Fibroblast of skin of scalp (primary cell): ENCODE measurements at regions not wholly inside any gene's neighbourhood (a gene's known extent, or its start where the extent isn't known, plus 50 kb on each side); places are given as distances from the start of the nearest gene placed in this dataset.
"Not testable (repeated sequence)": the region's sequence is repeated elsewhere in the genome, so short reads cannot be mapped to it uniquely, and the experiment has no call there.

Source experiments
- DNase-seq: peaks from one replicate; pipeline ENCODE4 v3.0.0-alpha.2; 2013

DNA sequence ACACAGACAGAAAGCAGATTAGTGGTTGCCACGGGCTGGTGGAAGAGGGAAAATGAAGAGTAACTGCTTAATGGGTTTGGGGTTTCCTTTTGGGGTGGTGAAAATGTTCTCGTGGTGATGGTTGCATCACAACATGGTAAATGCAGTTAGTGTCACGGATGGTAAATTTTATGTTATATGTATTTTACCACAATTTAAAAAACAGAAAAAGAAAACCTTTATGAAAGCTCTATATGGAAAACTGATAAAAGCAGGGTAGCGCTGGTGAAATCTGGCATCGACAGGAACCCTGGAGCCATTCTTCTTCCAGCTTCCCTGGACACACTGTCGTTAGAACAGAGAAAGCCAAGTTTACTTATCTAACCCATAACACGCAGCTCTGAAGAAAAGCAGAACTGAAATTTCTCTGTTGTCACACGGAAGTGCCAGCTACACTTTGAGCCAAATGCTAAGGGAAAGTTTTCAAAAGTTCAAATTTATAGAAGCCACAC, 287.7 kb upstream of the NR2F2 start:
- no peak for DNase-seq

DNA sequence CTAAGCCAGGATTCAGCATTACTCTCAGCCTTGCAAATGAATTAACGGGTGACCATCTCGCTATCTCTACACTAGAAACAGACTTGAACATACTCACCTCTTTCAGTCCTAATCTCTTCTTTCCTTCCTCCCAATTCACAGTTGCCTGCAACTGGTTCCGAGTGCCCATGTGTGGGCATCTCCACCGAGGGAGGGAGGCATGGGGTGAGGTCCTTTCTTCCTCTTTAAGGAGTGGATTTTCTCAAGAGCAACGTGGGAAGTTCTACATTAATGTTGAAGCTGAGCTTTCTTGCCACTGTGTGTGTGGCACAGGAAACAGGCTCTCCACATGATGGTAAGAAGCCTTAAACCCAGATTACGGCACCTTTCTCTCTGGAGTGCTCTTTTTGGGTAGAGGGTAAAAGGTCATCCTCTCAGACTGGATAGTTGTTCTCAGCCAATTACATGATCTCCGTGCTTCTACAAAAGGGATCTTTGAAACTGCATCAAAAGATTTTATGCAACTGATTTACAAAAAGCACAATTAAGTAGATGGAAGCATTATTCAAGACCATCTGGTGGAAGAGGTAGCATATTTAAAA, 286.8 kb upstream of the NR2F2 start:
- DNase-seq: no peak

DNA sequence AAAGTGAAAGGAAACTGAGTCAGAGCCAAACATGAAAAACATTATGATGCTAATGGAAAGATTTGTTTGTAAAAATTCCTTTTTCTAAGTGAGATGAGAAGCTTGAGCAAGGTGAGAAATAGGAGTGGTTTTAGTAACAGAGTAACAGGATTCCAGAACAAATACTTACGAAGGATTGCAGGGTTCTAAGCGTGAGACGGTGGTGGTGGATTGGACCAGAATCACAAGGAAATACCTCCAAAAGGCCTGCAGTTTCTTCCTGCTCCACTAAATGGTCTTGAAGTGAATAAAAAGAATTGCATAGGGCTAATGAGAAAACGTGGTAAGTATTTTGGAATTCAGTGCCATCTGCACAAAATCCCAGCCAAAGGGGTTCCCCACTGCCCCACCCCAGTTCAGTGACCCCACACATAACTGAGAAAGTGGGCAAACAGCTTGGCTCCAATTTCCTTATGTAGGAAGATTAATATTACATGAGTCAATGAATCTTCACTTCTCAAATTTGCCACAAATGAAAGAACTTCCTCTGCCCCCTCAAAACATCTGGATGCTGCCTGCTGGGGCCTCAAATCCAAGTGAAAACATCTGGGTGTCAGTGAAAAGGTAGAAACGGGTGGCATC, 283.8 kb upstream of the NR2F2 start:
- DNase-seq: peak; percentile 56

DNA sequence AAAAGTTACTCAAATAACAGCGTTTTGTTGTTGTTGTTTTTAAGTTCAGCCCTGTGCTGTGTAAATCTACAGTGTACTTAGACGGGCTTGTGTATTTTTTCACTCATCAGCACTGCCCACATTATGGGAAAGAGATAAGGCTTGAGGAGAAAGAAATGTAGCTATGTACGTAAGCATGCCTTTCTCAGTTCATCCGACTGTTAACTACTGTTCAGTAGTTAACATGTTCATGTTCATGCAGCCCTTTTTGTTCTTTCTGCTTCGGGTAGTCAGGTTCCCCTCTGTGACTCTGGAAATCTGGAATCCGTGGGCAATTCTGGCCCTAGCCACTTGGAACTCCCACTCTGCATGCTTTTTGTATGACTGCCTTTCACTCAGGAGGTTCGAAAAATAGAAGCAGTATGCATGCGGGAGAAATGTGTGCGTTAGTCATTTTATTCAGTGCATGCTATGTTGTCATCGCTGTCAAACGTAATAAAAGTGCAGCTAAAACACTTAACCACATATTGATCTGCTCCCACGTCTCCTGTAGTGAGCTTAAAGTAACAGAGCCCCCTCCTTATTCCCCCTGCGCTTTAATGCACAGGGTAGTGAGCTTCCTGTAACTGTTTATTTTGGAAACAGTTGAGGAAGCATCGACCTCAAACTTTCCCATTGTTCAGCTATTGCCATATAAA, 283.1 kb upstream of the NR2F2 start:
- DNase-seq: peak; percentile 97

DNA sequence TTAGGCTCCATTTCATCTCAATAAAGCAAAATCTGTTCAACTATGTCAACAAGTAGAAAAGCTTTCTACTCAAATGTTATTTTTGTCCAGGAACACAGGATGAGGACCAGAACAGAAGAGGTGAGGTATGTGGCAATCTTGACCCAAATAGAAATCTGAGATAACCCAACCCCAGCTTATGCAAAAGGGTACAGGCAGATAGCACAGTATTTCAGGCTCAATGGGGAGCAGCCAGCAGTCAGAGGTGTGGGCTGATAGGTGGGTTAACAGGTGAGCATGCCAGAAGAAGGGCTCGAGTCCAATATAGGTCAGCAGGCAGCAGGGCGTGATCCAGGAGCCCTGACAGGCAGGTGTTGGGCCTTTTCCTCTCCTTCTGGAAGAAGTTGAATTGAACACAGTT, 281.2 kb upstream of the NR2F2 start:
- no peak for DNase-seq

DNA sequence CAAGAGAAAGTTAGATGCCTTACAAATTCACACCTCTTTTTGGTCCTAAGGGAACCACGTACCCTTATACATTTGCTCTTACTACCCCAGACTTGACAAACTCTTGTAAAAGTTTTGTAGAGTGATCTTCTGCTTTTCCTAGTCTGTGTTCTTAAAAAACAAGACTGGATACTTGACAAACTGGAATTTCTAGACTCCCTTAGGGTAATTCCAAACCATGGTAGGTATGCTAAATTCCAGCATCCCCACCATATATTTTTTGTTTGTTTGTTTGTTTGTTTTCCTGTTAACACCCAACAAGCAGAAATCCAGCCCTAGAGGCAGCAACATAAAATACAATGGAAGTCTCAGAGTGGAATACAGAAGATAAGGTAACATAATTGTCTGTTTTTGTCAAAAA, 280.7 kb upstream of the NR2F2 start:
- DNase-seq: no peak

DNA sequence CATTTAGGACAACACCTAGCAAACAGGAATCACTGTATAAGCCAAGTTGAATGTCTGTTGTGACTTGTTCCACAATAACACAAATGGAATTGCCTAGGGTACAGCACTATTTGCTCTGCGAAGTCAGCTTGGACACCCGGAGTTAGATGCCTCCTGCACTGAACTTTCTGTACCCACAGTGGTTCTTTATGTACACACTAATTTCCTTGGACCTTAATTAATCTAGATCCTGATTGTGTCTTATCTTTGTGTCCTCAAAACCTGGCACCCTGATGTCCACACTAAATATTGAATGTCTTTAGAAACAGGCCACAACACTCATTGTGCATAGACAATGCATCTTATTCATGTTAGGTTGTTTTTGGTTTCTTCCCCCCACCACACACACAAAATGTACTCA, 278.9 kb upstream of the NR2F2 start:
- no peak for DNase-seq

DNA sequence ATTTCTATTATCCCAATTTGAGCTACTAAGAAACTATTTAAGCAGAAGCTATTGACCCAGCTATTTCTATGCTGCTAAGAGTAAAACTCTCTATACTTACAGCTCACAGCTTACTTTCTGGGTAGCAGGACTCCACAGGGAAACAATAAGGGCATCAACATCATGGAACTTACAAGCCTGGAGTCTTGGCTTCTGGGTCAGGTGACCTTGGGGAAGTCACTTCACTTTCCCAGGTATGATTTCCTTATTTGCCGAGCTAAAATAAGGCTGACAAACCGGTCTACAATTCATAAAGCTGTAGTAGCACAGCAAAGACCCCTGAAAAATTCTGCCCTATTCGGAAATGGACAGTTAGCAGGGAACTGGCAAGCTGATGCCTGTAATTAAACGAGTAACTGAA, 278.3 kb upstream of the NR2F2 start:
- no peak for DNase-seq

DNA sequence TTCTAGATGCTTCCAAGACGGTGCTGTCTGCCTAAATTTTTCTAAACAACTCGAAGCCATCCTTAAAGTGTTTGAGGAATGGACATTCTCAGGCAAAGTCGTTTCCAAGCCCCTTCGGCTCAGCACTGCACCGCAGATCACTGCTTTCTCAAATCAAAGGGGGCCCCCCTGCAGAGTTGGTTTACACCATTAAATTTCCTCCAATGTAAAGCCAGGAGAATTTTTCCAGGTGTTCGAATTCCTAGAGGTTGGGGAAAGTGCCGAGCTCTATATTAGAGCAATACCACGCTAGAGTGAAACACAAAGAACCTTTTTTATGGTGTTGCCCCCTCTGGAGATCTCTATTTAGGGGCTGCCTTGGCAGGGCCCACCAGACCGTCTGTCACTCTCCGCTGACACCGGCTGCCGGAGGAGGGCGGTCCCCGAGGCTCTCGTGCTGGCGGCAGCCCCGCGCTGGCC, 277.9 kb upstream of the NR2F2 start:
- no peak for DNase-seq

DNA sequence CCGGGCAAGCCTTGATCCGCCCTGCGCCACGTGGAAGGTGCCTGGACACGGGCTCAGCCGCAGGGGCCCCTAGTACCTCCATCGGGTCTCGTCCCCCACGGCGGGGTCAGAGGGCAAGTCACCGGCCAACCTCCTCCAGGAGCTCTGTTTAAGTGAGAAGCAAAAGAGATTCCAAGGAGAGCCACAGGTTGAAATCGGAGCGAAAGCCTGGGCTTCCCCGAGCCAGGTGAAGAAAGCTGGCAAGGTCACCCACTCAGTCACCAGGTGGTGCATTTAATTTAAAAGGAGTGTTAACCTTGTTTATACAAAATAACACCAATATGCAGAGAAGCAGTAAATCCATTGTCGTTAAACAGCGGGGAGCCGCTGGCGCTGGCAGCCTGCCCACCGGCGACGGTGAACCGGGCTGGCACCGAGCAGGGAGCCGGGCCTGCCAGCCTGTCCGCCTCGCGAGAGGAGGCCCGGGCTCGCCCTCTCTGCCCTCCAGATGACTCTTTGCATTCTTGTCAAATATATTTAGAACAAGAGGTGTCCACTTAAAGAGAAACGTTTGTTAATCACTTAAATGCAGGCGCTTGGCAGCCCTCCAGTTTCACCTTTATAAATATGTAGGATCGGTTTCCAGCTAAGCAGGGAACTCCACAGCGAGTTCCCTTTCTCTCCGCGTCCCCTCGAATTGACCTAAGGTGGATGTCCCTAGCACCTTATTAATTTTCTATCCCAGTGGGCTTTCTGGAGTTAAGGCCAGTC, 277.3 kb upstream of the NR2F2 start:
- DNase-seq: no peak

DNA sequence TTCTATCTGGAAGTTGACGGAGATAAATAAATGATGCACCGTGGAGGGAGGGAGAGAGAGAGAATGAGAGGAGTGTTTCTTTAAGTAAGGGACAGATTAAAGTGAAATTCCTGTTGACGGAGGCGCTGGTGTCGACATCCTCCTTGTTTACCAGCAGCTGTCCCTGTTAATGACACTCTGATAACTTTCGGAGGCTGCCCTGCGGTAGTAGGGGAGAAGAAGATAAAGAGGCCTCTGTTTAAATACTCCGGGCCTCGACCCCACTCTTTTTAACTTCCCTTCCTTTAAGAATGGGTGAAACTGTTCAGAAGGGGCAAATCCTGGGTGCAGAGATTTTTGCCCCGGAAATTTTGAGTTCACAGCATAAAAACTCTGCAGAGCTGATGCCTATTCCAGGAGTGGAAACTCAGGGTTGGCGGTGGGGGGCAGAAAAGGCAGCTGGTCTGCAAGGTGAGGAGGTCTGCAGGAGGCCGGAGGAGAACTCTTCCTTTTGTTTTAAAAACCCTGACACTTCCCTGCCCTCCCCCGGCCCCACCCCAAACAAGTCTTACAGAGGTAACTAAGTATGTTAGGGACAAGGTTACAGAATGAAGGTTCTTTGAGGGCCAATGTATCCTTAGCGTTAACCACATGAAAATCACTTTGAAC, 276.6 kb upstream of the NR2F2 start:
- DNase-seq: no peak

DNA sequence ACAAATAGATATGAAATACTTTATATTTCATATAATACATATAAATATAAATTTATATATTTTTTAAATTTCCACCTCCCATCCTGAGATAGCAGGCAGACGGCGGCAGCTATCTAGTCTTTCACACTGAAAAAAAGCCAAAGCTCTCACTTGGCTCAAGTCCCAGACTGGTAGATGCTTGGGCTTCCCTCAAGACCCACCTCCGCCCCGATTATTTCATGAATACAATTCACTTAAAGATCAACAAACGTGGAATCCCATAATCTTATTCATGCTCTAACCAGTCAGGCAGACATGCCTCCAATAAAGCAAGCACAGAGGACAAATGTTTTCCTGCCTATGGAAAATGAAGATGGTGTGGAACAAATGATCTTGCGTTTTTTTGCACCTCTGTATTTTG, 275.9 kb upstream of the NR2F2 start:
- no peak for DNase-seq

DNA sequence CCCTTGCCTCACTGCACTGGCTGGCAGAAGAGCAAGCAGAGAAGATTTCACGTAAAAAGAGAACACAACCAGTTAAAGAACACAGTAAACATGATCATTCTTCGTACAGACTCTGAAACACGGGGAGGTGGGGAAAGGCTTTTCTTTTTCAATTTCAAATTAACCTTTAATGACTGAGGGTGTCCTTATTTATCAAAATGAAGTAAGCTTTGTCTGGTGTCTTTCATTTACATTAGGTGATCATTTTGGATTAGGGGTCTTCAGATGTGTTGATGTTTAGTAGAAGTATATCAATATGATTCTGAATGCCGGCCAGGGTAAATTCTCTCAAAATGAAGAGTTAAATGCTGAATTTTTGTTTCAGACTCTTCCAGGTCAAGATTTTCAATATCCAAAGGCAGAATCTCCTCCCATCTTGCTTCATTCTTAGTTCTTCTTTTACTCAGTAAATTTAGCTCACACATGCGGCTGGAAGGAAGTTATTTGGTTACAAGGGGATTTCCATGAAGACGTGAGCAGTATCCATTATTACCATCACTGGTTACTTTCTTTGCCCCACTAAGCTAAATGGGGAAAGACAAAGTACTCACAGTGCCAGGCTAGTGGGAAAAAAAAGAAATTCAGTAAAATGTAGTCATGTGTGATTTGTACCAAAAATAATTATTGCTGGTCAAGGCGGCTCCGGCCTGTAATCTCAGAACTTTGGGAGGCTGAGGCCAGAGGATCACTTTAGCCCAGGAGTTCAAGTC, 272.2 kb upstream of the NR2F2 start:
- no peak for DNase-seq

DNA sequence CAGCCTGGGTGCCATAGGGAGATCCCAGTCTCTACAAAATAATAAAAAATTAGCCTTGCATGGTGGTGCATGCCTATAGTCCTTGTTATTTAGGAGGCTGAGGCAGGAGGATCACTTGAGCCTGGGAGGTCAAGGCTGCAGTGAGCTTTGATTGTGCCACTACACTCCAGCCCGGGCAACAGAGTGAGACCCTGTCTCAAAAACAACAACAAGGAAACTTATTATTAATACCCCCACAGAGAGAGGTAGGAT, 271.7 kb upstream of the NR2F2 start:
- DNase-seq: not testable (repeated sequence)

DNA sequence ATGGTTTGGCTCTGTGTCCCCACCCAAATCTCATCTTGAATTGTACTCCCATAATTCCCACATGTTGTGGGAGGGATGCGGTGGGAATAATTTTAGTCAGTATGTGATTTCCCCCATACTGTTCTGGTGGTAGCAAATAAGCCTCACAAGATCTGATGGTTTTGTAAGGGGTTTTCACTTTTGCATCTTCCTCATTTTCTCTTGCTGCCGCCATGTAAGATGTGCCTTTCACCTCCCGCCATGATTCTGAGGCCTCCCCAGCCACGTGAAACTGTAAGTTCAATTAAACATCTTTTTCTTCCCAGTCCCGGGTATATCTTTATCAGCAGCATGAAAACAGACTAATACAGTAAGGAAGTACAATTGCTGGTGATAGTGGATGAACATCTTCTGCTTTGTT, 269.9 kb upstream of the NR2F2 start:
- DNase-seq: not testable (repeated sequence)

DNA sequence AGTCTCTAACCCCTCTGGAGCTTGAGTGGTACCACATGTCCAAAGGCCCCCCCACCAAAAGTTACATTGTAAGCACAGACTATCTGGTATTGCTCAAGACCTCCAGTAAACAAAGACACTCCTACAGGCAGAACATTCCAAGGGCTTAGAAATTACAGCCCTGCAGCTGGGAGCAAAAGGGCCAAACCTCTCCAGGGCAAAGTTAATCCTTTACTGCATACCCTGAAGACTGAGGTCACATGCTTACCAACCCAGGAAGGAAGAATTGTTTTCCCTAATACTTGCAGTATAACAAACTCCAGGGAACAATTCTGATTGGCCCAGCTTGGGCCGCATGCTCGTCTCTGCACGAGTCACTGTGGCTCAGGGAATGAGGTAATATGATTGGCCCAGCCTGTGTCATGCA, 266.1 kb upstream of the NR2F2 start:
- DNase-seq: no peak

DNA sequence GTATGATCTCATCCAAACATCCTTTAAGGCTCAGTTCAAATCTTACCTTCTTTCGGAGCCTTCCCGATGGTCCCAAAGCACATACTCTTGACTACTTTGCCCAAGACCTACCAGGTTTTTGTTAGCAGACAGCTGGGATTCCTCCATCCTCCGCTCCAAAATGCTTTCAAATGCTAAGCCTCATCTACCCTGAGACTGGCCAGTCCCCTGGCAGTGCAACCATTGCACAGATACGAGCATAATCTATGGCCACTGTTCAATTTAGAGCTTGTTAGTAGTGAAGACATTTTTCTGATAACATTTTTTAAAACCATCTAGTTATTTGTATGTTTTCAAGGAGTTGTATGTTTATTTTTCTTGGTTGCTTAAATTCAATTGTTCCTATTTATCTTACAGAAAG, 264.4 kb upstream of the NR2F2 start:
- no peak for DNase-seq

DNA sequence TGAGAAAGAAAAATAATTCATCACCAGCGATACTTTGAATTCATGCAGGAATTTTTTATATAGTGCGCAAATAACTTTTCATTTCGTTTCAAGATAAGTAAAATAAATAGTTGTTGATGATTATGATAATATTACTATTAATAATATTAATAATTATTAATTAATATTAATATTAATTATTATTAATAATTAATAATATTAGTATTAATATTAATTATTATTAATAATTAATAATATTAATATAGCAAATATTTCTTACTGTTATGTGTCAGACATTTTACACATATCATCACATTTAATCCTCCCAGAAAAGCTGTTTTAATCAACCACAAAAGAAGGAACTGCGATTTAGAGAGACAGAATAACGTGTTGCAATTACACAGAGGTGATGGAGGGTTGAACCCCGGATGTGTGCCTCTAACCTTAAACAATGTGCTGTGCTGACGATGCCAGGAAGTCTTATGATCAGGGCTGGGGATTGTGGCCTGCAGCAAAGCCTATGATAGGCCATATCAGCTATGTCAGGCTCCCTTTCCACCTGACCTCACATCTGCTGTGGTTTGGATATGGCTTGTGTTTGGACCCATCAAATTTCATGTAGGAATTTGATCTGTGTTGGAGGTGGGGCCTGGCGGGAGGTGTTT, 263.5 kb upstream of the NR2F2 start:
- no peak for DNase-seq

DNA sequence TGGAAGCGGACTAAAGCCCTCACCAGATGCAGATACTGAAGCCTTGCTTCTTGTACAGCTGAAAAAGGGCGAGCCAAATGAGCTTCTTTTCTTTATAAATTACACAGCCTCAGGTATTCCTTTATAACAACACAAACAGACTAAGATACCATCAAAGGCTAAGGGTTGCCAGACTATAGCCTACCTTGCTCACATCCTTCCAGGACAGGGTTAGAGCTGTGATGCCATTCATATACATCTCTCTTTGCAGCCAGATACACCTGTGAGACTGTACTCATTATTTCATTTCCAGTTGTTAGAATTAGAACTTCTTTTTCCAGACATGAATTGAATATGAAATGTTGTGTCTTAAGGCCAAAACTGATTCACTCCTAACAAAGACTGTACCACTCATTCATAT, 262.8 kb upstream of the NR2F2 start:
- no peak for DNase-seq

DNA sequence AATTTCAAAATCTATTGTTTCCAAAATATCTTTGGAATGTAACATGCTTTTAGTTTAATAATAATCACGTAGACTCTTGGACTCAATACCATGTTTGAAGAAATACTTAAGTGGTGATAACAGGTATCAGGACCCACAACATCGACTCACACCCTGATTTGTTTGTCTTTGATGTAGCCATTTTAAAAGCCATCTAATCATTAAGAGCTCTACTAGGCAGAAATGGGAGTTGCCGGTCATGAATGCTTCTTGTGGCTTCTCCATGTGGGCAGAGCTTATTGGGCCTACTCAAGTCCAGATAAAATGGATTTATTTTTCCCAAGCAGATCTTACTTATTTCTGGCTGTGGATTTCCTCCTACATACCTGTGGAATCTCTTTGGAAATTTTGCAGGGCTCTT, 261.6 kb upstream of the NR2F2 start:
- no peak for DNase-seq

DNA sequence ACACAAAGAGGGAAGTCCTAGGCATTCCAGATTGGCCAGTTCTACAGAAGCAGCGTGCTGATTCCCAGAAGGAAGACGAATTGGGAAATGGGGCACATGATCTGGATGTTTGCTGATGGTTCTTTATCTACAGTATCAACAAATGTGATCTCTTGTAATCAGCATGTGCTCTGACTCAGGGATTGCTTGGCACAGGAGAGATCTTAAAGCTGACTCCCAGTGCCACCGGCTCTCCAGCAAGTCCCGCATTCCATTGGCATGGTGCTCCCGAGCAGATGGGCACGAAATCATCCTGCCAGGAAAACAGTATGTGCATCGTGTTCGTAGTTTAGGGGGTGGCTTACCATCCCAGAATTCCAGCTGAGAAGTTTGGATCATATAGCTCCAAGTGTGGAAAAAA, 259.9 kb upstream of the NR2F2 start:
- DNase-seq: no peak

DNA sequence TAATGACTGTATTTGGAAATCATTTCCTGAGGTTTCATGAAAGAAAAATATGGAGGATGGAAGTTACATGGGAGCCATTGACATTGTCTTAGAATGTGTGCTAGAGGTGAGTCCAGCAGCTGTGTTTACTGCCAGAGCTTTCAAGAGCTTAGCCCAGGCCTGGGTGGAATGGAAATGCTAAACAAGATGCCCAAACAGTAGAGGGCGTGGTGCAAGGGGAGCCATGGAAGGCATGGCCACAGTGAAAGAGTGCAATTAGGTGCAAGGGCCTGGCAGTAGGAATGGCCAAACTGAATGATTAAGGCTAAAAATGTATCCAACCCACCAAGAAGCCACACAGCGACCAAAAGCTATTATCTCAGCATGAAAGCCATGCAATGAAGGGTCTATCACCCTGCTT, 257.7 kb upstream of the NR2F2 start:
- no peak for DNase-seq
